Activated naive CD8-positive, alpha-beta T cell (primary cell): ENCODE measurements at regions not wholly inside any gene's neighbourhood (a gene's known extent, or its start where the extent isn't known, plus 50 kb on each side); places are given as distances from the start of the nearest gene placed in this dataset.

ENCODE experiments used
- H3K27ac Mint-ChIP-seq: one replicate; pipeline ENCODE4 v1.8.0; 2021; ENCODE audit warnings: mixed read lengths
- H3K27me3 Mint-ChIP-seq: one replicate; pipeline ENCODE4 v1.8.0; 2021; ENCODE audit warnings: mixed read lengths
- H3K36me3 Mint-ChIP-seq: one replicate; pipeline ENCODE4 v1.8.0; 2021; ENCODE audit warnings: mixed read lengths
- H3K4me1 Mint-ChIP-seq: one replicate; pipeline ENCODE4 v1.8.0; 2021; ENCODE audit warnings: low read depth, mixed read lengths
- H3K4me3 Mint-ChIP-seq: one replicate; pipeline ENCODE4 v1.8.0; 2021; ENCODE audit warnings: mild to moderate bottlenecking, mixed read lengths
- H3K9me3 Mint-ChIP-seq: one replicate; pipeline ENCODE4 v1.8.0; 2021; ENCODE audit warnings: low read depth, mixed read lengths

GRCh38 chr6:14966906-14967711, 278.8 kb upstream of the JARID2 start:
- H3K4me3 Mint-ChIP-seq = no peak overlapping the region
- H3K4me1 Mint-ChIP-seq = no peaks in the 10 kb centered on the region
- no peak overlapping the region for H3K27ac Mint-ChIP-seq
- H3K9me3 Mint-ChIP-seq = peaks cover 5% of the 10 kb centered on the region
- no peaks in the 10 kb centered on the region for H3K27me3 Mint-ChIP-seq
- H3K36me3 Mint-ChIP-seq = no peaks in the 10 kb centered on the region

- peaks cover 5% of the 10 kb centered on the region for H3K9me3 Mint-ChIP-seq
- no peak overlapping the region for H3K27ac Mint-ChIP-seq
- no peaks in the 10 kb centered on the region for H3K4me1 Mint-ChIP-seq
- H3K4me3 Mint-ChIP-seq = no peak overlapping the region
- no peaks in the 10 kb centered on the region for H3K36me3 Mint-ChIP-seq
- H3K27me3 Mint-ChIP-seq = no peaks in the 10 kb centered on the region
Measured at GRCh38 chr6:14968056-14968637, 277.7 kb upstream of the JARID2 start.

- Mint-ChIP-seq H3K27ac (no peak overlapping the region), H3K9me3 (peaks cover 5% of the 10 kb centered on the region), H3K4me3 (no peak overlapping the region), H3K27me3 (no peaks in the 10 kb centered on the region), H3K4me1 (no peaks in the 10 kb centered on the region), H3K36me3 (no peaks in the 10 kb centered on the region)
Measured at GRCh38 chr6:14969126-14969525, 276.7 kb upstream of the JARID2 start.

GRCh38 chr6:14972379-14973067, 273.3 kb upstream of the JARID2 start:
- Mint-ChIP-seq H3K36me3 (no peaks in the 10 kb centered on the region), H3K4me3 (no peak overlapping the region), H3K27ac (no peak overlapping the region), H3K4me1 (no peaks in the 10 kb centered on the region), H3K27me3 (no peaks in the 10 kb centered on the region), H3K9me3 (peaks cover 5% of the 10 kb centered on the region)

GRCh38 chr6:14974372-14974771, 271.5 kb upstream of the JARID2 start:
- Mint-ChIP-seq H3K4me1 (no peaks in the 10 kb centered on the region), H3K9me3 (peaks cover under 1% of the 10 kb centered on the region), H3K27me3 (no peaks in the 10 kb centered on the region), H3K4me3 (no peak overlapping the region), H3K27ac (no peak overlapping the region), H3K36me3 (no peaks in the 10 kb centered on the region)

- Mint-ChIP-seq H3K4me3 (no peak overlapping the region), H3K4me1 (no peaks in the 10 kb centered on the region), H3K9me3 (no peaks in the 10 kb centered on the region)
Measured at GRCh38 chr6:14974792-14975470, 270.9 kb upstream of the JARID2 start.

GRCh38 chr6:14975471-14975817, 270.4 kb upstream of the JARID2 start:
- Mint-ChIP-seq H3K4me3 (no peak overlapping the region), H3K9me3 (no peaks in the 10 kb centered on the region), H3K4me1 (no peaks in the 10 kb centered on the region), H3K36me3 (no peaks in the 10 kb centered on the region), H3K27me3 (no peaks in the 10 kb centered on the region), H3K27ac (no peak overlapping the region)

More at GRCh38 chr6:14974792-14975470, 270.9 kb upstream of the JARID2 start:
- no peaks in the 10 kb centered on the region for H3K27me3 Mint-ChIP-seq
- H3K36me3 Mint-ChIP-seq = no peaks in the 10 kb centered on the region
- H3K27ac Mint-ChIP-seq = no peak overlapping the region

- Mint-ChIP-seq H3K27ac (no peak overlapping the region), H3K27me3 (peaks cover 3% of the 10 kb centered on the region), H3K4me1 (no peaks in the 10 kb centered on the region), H3K4me3 (no peak overlapping the region), H3K36me3 (no peaks in the 10 kb centered on the region), H3K9me3 (no peaks in the 10 kb centered on the region)
Measured at GRCh38 chr6:14977747-14978382, 268.0 kb upstream of the JARID2 start.

GRCh38 chr6:14981960-14982359, 263.9 kb upstream of the JARID2 start:
- Mint-ChIP-seq H3K4me1 (no peaks in the 10 kb centered on the region), H3K4me3 (no peak overlapping the region), H3K27me3 (peaks cover 3% of the 10 kb centered on the region), H3K36me3 (no peaks in the 10 kb centered on the region), H3K9me3 (no peaks in the 10 kb centered on the region), H3K27ac (no peak overlapping the region)

- H3K4me3 Mint-ChIP-seq = no peak overlapping the region
- H3K27me3 Mint-ChIP-seq = peaks cover 3% of the 10 kb centered on the region
- H3K27ac Mint-ChIP-seq = no peak overlapping the region
- no peaks in the 10 kb centered on the region for H3K36me3 Mint-ChIP-seq
- H3K4me1 Mint-ChIP-seq = no peaks in the 10 kb centered on the region
- no peaks in the 10 kb centered on the region for H3K9me3 Mint-ChIP-seq
Measured at GRCh38 chr6:14983599-14984518, 262.0 kb upstream of the JARID2 start.

GRCh38 chr6:14984519-14984853, 261.4 kb upstream of the JARID2 start:
- no peaks in the 10 kb centered on the region for H3K9me3 Mint-ChIP-seq
- no peak overlapping the region for H3K4me3 Mint-ChIP-seq
- H3K36me3 Mint-ChIP-seq = no peaks in the 10 kb centered on the region
- H3K27ac Mint-ChIP-seq = no peak overlapping the region
- H3K4me1 Mint-ChIP-seq = no peaks in the 10 kb centered on the region
- H3K27me3 Mint-ChIP-seq = peaks cover 3% of the 10 kb centered on the region

GRCh38 chr6:14985366-14985765, 260.5 kb upstream of the JARID2 start:
- Mint-ChIP-seq H3K36me3 (no peaks in the 10 kb centered on the region), H3K9me3 (no peaks in the 10 kb centered on the region), H3K4me1 (no peaks in the 10 kb centered on the region), H3K27ac (no peak overlapping the region), H3K4me3 (no peak overlapping the region), H3K27me3 (peaks cover 3% of the 10 kb centered on the region)

GRCh38 chr6:14986370-14986769, 259.5 kb upstream of the JARID2 start:
- Mint-ChIP-seq H3K36me3 (no peaks in the 10 kb centered on the region), H3K9me3 (no peaks in the 10 kb centered on the region), H3K4me1 (no peaks in the 10 kb centered on the region), H3K4me3 (no peak overlapping the region), H3K27me3 (peaks cover 3% of the 10 kb centered on the region), H3K27ac (no peak overlapping the region)

GRCh38 chr6:14987490-14987889, 258.4 kb upstream of the JARID2 start:
- Mint-ChIP-seq H3K4me3 (no peak overlapping the region), H3K36me3 (no peaks in the 10 kb centered on the region), H3K4me1 (no peaks in the 10 kb centered on the region), H3K27ac (no peak overlapping the region), H3K9me3 (no peaks in the 10 kb centered on the region), H3K27me3 (no peaks in the 10 kb centered on the region)
